Upper lobe of right lung (tissue), 1 donor: ENCODE measurements at regions not wholly inside any gene's neighbourhood (a gene's known extent, or its start where the extent isn't known, plus 50 kb on each side); places are given as distances from the start of the nearest gene placed in this dataset.

Experiments used
- ATAC-seq: fragments of 200-7000 bp; cut with Tn5 transposase; one replicate; pipeline ENCODE4 v1.9.1; 2020; ENCODE audit warnings: mild to moderate bottlenecking, moderate library complexity
- DNase-seq: peaks from one replicate; pipeline ENCODE4 v3.0.0-alpha.2; 2020
- H3K27ac ChIP-seq: fragments of 200-600 bp; one replicate; pipeline ENCODE4 v1.8.0; 2022
- H3K27me3 ChIP-seq: fragments of 200-600 bp; one replicate; pipeline ENCODE4 v1.8.0; 2022; ENCODE audit warnings: mild to moderate bottlenecking
- H3K36me3 ChIP-seq: fragments of 200-600 bp; one replicate; pipeline ENCODE4 v1.8.0; 2022
- H3K4me1 ChIP-seq: fragments of 200-600 bp; one replicate; pipeline ENCODE4 v1.8.0; 2022
- H3K4me3 ChIP-seq: fragments of 200-600 bp; one replicate; pipeline ENCODE4 v1.8.0; 2022; ENCODE audit warnings: mild to moderate bottlenecking
- H3K9me3 ChIP-seq: fragments of 200-600 bp; one replicate; pipeline ENCODE4 v1.8.0; 2022
- intact Hi-C: fragments of 100-400 bp; cut with DNase I; formaldehyde crosslinking; loops from one replicate; pipeline ENCODE4 v1.11.0; 2022
- TF ChIP-seq, protein P1 (sequence below): fragments of 200-600 bp; IDR thresholded peaks from one replicate; pipeline ENCODE4 v1.8.0; 2022; ENCODE audit warnings: antibody characterized with exemption
- donor health status: DM: no; HTN: yes; CAD: no; lungs with severe emphysema.

DNA sequence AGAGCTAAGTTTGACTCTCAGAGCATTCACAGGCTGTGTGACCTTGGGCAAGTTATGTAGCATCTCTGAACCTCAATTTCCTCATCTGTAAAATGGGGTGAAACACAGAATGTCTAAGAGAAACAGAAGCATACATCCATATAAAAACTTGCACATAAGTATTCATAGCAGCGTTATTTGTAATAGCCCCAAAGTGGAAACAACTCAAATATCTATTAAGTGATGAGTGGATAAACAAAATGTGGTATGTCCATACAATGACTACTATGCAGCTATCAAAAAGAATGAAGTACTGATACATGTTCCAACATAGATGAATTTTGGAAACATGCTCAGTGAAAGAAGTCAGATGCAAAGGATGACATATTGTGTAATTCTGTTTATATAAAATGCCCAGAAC, 201.8 kb upstream of the KBTBD8 start:
- intact Hi-C loops: no loop called here
- DNase-seq: no peak

DNA sequence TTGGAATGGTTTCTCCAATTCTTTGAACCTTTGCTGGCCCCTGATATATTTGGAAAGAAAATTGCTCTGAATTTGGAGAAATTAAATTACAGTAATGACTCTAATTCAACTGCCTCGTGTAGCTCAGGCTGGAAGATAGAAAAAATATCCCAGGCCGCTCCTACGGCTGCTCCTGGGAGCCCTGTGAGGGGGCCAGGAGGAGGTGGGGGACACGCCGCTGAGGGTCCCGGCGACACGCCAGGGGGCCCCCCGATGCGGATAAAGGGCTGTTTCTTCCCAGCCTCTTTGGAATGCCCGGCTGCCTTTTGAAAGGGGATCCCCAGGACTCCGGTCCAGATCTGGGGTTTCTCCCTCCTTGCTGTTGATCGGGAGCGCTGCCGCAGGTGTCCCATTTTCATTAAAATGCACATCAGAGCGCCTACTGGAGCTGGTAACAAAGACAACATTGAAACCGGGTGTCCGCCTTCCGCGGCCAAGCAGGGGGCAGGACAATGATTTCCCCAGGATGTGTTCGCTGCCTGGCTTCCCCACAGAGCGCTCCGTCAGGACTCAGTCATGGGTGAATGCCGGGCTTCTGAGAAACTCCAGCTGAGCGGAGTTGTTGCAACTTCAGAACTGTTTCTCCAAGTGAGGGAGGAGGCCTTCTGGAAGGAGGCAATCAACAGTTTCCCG, 200.1 kb upstream of the KBTBD8 start:
- Histone ChIP-seq H3K36me3 (no peaks in the 10 kb centered on the region), H3K27me3 (no peaks in the 10 kb centered on the region), H3K27ac (no peak overlapping the region), H3K4me1 (no peaks in the 10 kb centered on the region), H3K9me3 (no peaks in the 10 kb centered on the region), H3K4me3 (peak overlapping the region; percentile 29)
- ATAC-seq (peak; percentile 68), DNase-seq (peak; percentile 66)
- TF ChIP-seq, protein P1, sequence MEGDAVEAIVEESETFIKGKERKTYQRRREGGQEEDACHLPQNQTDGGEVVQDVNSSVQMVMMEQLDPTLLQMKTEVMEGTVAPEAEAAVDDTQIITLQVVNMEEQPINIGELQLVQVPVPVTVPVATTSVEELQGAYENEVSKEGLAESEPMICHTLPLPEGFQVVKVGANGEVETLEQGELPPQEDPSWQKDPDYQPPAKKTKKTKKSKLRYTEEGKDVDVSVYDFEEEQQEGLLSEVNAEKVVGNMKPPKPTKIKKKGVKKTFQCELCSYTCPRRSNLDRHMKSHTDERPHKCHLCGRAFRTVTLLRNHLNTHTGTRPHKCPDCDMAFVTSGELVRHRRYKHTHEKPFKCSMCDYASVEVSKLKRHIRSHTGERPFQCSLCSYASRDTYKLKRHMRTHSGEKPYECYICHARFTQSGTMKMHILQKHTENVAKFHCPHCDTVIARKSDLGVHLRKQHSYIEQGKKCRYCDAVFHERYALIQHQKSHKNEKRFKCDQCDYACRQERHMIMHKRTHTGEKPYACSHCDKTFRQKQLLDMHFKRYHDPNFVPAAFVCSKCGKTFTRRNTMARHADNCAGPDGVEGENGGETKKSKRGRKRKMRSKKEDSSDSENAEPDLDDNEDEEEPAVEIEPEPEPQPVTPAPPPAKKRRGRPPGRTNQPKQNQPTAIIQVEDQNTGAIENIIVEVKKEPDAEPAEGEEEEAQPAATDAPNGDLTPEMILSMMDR: no peak
- intact Hi-C loops: no loop called here

More for the DNA sequence above, 201.8 kb upstream of the KBTBD8 start:
- no peaks in the 10 kb centered on the region for H3K36me3 ChIP-seq
- H3K4me1 ChIP-seq: no peaks in the 10 kb centered on the region
- H3K4me3 ChIP-seq: no peak overlapping the region
- H3K27ac ChIP-seq: no peak overlapping the region
- H3K9me3 ChIP-seq: no peaks in the 10 kb centered on the region
- no peaks in the 10 kb centered on the region for H3K27me3 ChIP-seq
- TF ChIP-seq, protein P1: no peak
- no peak for ATAC-seq

DNA sequence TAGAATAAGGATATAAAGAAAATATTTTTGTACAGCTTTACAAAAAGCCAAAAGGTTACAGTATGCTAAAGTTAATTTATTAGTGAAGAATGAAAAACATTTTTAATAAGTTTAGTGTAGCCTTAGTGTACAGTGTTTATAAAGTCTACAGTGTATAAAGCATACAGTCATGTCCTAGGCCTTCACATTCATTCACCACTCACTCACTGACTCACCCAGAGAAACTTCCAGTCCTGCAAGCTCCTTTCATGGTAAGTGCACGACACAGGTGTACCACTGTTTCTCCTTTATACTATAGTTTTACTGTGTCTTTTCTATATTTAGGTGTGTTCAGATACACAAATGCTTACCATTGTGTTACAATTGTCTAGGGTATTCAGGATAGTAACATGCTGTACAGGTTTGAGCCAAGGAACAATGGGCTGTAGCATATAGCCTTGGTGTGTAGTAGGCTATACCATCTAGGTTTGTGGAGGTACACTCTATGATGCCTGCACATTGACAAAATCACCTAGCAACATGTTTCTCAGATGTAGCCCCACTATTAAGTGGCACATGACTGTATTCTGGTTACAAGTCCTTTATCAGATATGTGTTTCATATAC, 197.1 kb upstream of the KBTBD8 start:
- Histone ChIP-seq H3K27ac (no peak overlapping the region), H3K27me3 (no peaks in the 10 kb centered on the region), H3K9me3 (no peaks in the 10 kb centered on the region), H3K36me3 (no peaks in the 10 kb centered on the region), H3K4me3 (no peak overlapping the region), H3K4me1 (no peaks in the 10 kb centered on the region)
- TF ChIP-seq, protein P1: no peak
- intact Hi-C loops: no loop called here
- no peak for ATAC-seq
- DNase-seq: no peak

DNA sequence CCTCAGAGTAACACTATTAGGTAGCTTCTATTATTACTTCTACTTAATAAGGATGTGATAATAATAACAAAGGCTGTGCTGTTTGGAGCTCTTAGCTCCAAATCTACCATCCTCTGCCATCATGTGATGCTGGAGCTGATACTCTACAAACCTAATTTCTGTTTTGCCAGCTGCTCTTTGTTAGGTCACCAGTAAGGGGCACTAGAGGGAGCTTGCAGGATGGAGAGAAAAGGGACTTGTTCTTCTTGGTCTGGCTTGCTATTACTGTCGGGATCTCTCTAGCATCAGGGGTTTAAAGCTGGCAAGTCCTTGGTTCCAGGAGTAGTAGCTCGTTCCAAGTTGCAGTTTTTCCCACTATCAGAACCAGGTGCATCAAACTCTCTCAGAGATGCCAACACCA, 194.9 kb upstream of the KBTBD8 start:
- H3K4me1 ChIP-seq: no peaks in the 10 kb centered on the region
- H3K36me3 ChIP-seq: no peaks in the 10 kb centered on the region
- no peaks in the 10 kb centered on the region for H3K9me3 ChIP-seq
- TF ChIP-seq, protein P1: no peak
- ATAC-seq (no peak), DNase-seq (no peak)
- no peak overlapping the region for H3K27ac ChIP-seq
- no peak overlapping the region for H3K4me3 ChIP-seq
- intact Hi-C loops: no loop called here
- no peaks in the 10 kb centered on the region for H3K27me3 ChIP-seq

DNA sequence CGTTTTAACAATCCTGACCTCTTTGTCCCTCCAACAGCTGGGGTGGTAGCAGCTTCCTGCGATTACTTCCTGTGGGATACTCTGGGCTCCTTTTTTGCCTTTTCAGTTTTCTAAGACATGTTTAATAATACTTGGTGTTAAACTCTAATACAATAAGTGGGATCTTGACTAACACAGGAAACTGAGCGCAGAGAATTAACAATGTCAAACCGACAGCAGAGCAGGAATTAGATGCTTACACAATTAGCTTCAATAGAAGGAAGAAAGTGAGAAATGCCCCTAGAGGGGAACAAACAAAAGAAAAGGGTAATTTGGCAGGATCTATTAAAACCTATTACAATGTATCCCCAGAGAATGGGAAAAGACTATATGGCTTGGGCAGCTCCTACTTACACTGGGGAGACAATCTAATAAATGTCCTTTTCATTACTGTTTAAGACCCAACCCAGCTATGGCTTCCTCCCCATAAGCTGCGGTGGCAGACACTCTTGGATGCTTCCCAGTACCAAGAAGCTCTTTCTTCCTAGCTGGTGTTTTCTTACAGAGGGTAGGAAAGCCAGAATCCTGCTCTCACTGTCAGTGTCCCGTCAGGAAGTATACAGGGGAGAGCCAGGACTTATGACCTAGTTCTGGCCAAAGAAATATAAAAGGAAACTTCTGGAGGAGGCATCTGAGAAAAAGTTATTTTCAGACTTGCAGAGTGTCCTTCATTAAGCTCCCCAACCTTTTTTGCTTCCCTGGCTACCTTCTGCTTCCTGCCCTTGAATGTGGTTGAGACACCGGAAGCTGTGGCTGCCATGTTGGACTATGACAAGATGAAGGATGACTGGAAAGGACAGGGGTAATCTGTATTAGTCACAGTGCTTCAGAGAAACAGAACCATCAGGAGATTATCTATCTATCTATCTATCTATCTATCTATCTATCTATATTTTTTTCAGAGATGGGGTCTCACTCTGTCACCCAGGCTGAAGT, 194.1 kb upstream of the KBTBD8 start:
- Histone ChIP-seq H3K9me3 (no peaks in the 10 kb centered on the region), H3K27me3 (no peaks in the 10 kb centered on the region), H3K4me3 (no peak overlapping the region), H3K4me1 (no peaks in the 10 kb centered on the region), H3K27ac (no peak overlapping the region), H3K36me3 (no peaks in the 10 kb centered on the region)
- DNase-seq (no peak), ATAC-seq (no peak)
- intact Hi-C loops: no loop called here
- TF ChIP-seq, protein P1: no peak
